Activated CD4-positive, alpha-beta T cell treated with anti-CD3 and anti-CD28 coated beads, Interleukin-2, amount 10 ng/mL, durations not matched to agents 7 days and 5 days (primary cell): ENCODE measurements at regions not wholly inside any gene's neighbourhood (a gene's known extent, or its start where the extent isn't known, plus 50 kb on each side); places are given as distances from the start of the nearest gene placed in this dataset.

ENCODE experiments used
- CTCF ChIA-PET: fragments of 350-600 bp; sonication (Branson Sonifier 250); formaldehyde crosslinking; loops from one replicate; lab custom pipeline; 2021; ENCODE audit warnings: antibody characterized with exemption; lab: Charles Lee
- POLR2A ChIA-PET: fragments of 350-600 bp; sonication (Branson Sonifier 250); formaldehyde crosslinking; loops from one replicate; lab custom pipeline; 2021; ENCODE audit warnings: antibody characterized with exemption; lab: Charles Lee
- DNase-seq: peaks from one replicate; pipeline ENCODE4 v3.0.0-alpha.2; 2020
- H3K27ac Mint-ChIP-seq: one replicate; pipeline ENCODE4 v1.8.0; 2021; ENCODE audit warnings: mild to moderate bottlenecking, moderate library complexity, mixed read lengths
- H3K27me3 Mint-ChIP-seq: one replicate; pipeline ENCODE4 v1.8.0; 2021; ENCODE audit warnings: mixed read lengths
- H3K36me3 Mint-ChIP-seq: one replicate; pipeline ENCODE4 v1.8.0; 2021; ENCODE audit warnings: low read depth, mixed read lengths
- H3K4me1 Mint-ChIP-seq: one replicate; pipeline ENCODE4 v1.8.0; 2021; ENCODE audit warnings: mixed read lengths
- H3K4me3 Mint-ChIP-seq: one replicate; pipeline ENCODE4 v1.8.0; 2021; ENCODE audit warnings: mild to moderate bottlenecking, moderate library complexity, mixed read lengths
- H3K9me3 Mint-ChIP-seq: one replicate; pipeline ENCODE4 v1.8.0; 2021; ENCODE audit warnings: mixed read lengths

GRCh38 chr9:118121361-118121760, 417.2 kb downstream of the TLR4 start:
- Mint-ChIP-seq H3K9me3 (no peaks in the 10 kb centered on the region), H3K27ac (no peak overlapping the region), H3K36me3 (no peaks in the 10 kb centered on the region), H3K27me3 (no peaks in the 10 kb centered on the region), H3K4me1 (no peaks in the 10 kb centered on the region), H3K4me3 (no peak overlapping the region)
- ChIA-PET CTCF (no interaction called here), POLR2A (no interaction called here)
- DNase-seq, result no peak

GRCh38 chr9:118128313-118128712, 424.1 kb downstream of the TLR4 start:
- Mint-ChIP-seq H3K36me3 (no peaks in the 10 kb centered on the region), H3K4me3 (no peak overlapping the region), H3K9me3 (no peaks in the 10 kb centered on the region), H3K27ac (no peak overlapping the region), H3K4me1 (no peaks in the 10 kb centered on the region), H3K27me3 (no peaks in the 10 kb centered on the region)
- ChIA-PET CTCF (no interaction called here), POLR2A (no interaction called here)
- DNase-seq, result no peak

GRCh38 chr9:118129541-118129940, 425.3 kb downstream of the TLR4 start:
- Mint-ChIP-seq H3K4me3 (no peak overlapping the region), H3K27ac (no peak overlapping the region), H3K36me3 (no peaks in the 10 kb centered on the region), H3K27me3 (no peaks in the 10 kb centered on the region), H3K9me3 (no peaks in the 10 kb centered on the region), H3K4me1 (no peaks in the 10 kb centered on the region)
- ChIA-PET POLR2A (no interaction called here), CTCF (no interaction called here)
- DNase-seq, result no peak

- no peak overlapping the region for H3K4me3 Mint-ChIP-seq
- no peak overlapping the region for H3K27ac Mint-ChIP-seq
- H3K27me3 Mint-ChIP-seq, result no peaks in the 10 kb centered on the region
- no peaks in the 10 kb centered on the region for H3K9me3 Mint-ChIP-seq
- no peaks in the 10 kb centered on the region for H3K4me1 Mint-ChIP-seq
- POLR2A ChIA-PET, result no interaction called here
- H3K36me3 Mint-ChIP-seq, result no peaks in the 10 kb centered on the region
- no peak for DNase-seq
- CTCF ChIA-PET, result no interaction called here
These were observed 444.8 kb downstream of the TLR4 start for GRCh38 chr9:118148990-118149389.

- POLR2A ChIA-PET, result no interaction called here
- Mint-ChIP-seq H3K27me3 (no peaks in the 10 kb centered on the region), H3K9me3 (no peaks in the 10 kb centered on the region), H3K36me3 (no peaks in the 10 kb centered on the region), H3K4me1 (no peaks in the 10 kb centered on the region), H3K27ac (no peak overlapping the region), H3K4me3 (no peak overlapping the region)
- DNase-seq, result no peak
- CTCF ChIA-PET, result no interaction called here
These were observed 452.6 kb downstream of the TLR4 start for GRCh38 chr9:118156846-118157245.

GRCh38 chr9:118162716-118163115, 458.5 kb downstream of the TLR4 start:
- Mint-ChIP-seq H3K27ac (no peak overlapping the region), H3K9me3 (no peaks in the 10 kb centered on the region), H3K4me1 (no peaks in the 10 kb centered on the region), H3K27me3 (no peaks in the 10 kb centered on the region), H3K36me3 (no peaks in the 10 kb centered on the region), H3K4me3 (no peak overlapping the region)
- CTCF ChIA-PET, result no interaction called here
- no peak for DNase-seq
- POLR2A ChIA-PET, result no interaction called here

GRCh38 chr9:118163751-118164150, 459.5 kb downstream of the TLR4 start:
- CTCF ChIA-PET, result no interaction called here
- H3K4me1 Mint-ChIP-seq, result no peaks in the 10 kb centered on the region
- H3K27me3 Mint-ChIP-seq, result no peaks in the 10 kb centered on the region
- H3K4me3 Mint-ChIP-seq, result no peak overlapping the region
- peak overlapping the region; percentile 6 for H3K27ac Mint-ChIP-seq
- DNase-seq, result no peak
- H3K36me3 Mint-ChIP-seq, result no peaks in the 10 kb centered on the region
- POLR2A ChIA-PET, result no interaction called here
- H3K9me3 Mint-ChIP-seq, result no peaks in the 10 kb centered on the region

- POLR2A ChIA-PET, result no interaction called here
These were observed 461.2 kb downstream of the TLR4 start for GRCh38 chr9:118165451-118165850.

GRCh38 chr9:118170032-118170955, 466.1 kb downstream of the TLR4 start:
- H3K4me1 Mint-ChIP-seq, result no peaks in the 10 kb centered on the region
- H3K9me3 Mint-ChIP-seq, result no peaks in the 10 kb centered on the region
- H3K4me3 Mint-ChIP-seq, result no peak overlapping the region
- ChIA-PET POLR2A (no interaction called here), CTCF (no interaction called here)
- no peak overlapping the region for H3K27ac Mint-ChIP-seq
- H3K36me3 Mint-ChIP-seq, result no peaks in the 10 kb centered on the region
- no peak for DNase-seq
- H3K27me3 Mint-ChIP-seq, result no peaks in the 10 kb centered on the region

More at GRCh38 chr9:118165451-118165850, 461.2 kb downstream of the TLR4 start:
- H3K9me3 Mint-ChIP-seq, result no peaks in the 10 kb centered on the region
- no peak overlapping the region for H3K27ac Mint-ChIP-seq
- no peaks in the 10 kb centered on the region for H3K4me1 Mint-ChIP-seq
- no peaks in the 10 kb centered on the region for H3K27me3 Mint-ChIP-seq
- CTCF ChIA-PET, result no interaction called here
- DNase-seq, result no peak
- H3K4me3 Mint-ChIP-seq, result no peak overlapping the region
- no peaks in the 10 kb centered on the region for H3K36me3 Mint-ChIP-seq

GRCh38 chr9:118177241-118177640, 473.0 kb downstream of the TLR4 start:
- no peaks in the 10 kb centered on the region for H3K27me3 Mint-ChIP-seq
- no peaks in the 10 kb centered on the region for H3K36me3 Mint-ChIP-seq
- H3K27ac Mint-ChIP-seq, result no peak overlapping the region
- no peak for DNase-seq
- H3K4me1 Mint-ChIP-seq, result no peaks in the 10 kb centered on the region
- CTCF ChIA-PET, result no interaction called here
- no peak overlapping the region for H3K4me3 Mint-ChIP-seq
- POLR2A ChIA-PET, result no interaction called here
- no peaks in the 10 kb centered on the region for H3K9me3 Mint-ChIP-seq

- H3K27me3 Mint-ChIP-seq, result no peaks in the 10 kb centered on the region
- CTCF ChIA-PET, result no interaction called here
- H3K27ac Mint-ChIP-seq, result no peak overlapping the region
- POLR2A ChIA-PET, result no interaction called here
- H3K4me1 Mint-ChIP-seq, result no peaks in the 10 kb centered on the region
- no peaks in the 10 kb centered on the region for H3K36me3 Mint-ChIP-seq
- H3K4me3 Mint-ChIP-seq, result no peak overlapping the region
- no peak for DNase-seq
- no peaks in the 10 kb centered on the region for H3K9me3 Mint-ChIP-seq
These were observed 479.4 kb downstream of the TLR4 start for GRCh38 chr9:118183576-118183975.

GRCh38 chr9:118187408-118187807, 483.2 kb downstream of the TLR4 start:
- no peaks in the 10 kb centered on the region for H3K4me1 Mint-ChIP-seq
- CTCF ChIA-PET, result no interaction called here
- H3K9me3 Mint-ChIP-seq, result peaks cover 4% of the 10 kb centered on the region
- H3K36me3 Mint-ChIP-seq, result no peaks in the 10 kb centered on the region
- H3K27ac Mint-ChIP-seq, result no peak overlapping the region
- no peak for DNase-seq
- no peak overlapping the region for H3K4me3 Mint-ChIP-seq
- POLR2A ChIA-PET, result no interaction called here
- no peaks in the 10 kb centered on the region for H3K27me3 Mint-ChIP-seq

- H3K4me3 Mint-ChIP-seq, result no peak overlapping the region
- H3K36me3 Mint-ChIP-seq, result no peaks in the 10 kb centered on the region
- no peak overlapping the region for H3K27ac Mint-ChIP-seq
- H3K27me3 Mint-ChIP-seq, result no peaks in the 10 kb centered on the region
- no peaks in the 10 kb centered on the region for H3K4me1 Mint-ChIP-seq
- POLR2A ChIA-PET, result no interaction called here
- no peak for DNase-seq
- CTCF ChIA-PET, result no interaction called here
- H3K9me3 Mint-ChIP-seq, result peaks cover 4% of the 10 kb centered on the region
These were observed 485.4 kb downstream of the TLR4 start for GRCh38 chr9:118189615-118190014.

GRCh38 chr9:118192807-118193206, 488.6 kb downstream of the TLR4 start:
- no peak overlapping the region for H3K27ac Mint-ChIP-seq
- no peaks in the 10 kb centered on the region for H3K27me3 Mint-ChIP-seq
- ChIA-PET CTCF (no interaction called here), POLR2A (no interaction called here)
- no peaks in the 10 kb centered on the region for H3K36me3 Mint-ChIP-seq
- H3K4me1 Mint-ChIP-seq, result no peaks in the 10 kb centered on the region
- DNase-seq, result no peak
- H3K4me3 Mint-ChIP-seq, result no peak overlapping the region
- H3K9me3 Mint-ChIP-seq, result peaks cover 7% of the 10 kb centered on the region
